Fibroblast of skin of left quadriceps (primary cell): ENCODE measurements at regions not wholly inside any gene's neighbourhood (a gene's known extent, or its start where the extent isn't known, plus 50 kb on each side); places are given as distances from the start of the nearest gene placed in this dataset.
A peak's percentile ranks its signal among the peaks of the same experiment; 100 is the strongest.

ENCODE experiments used
- DNase-seq, 2 experiments: peaks; one replicate each; pipeline ENCODE4 v3.0.0-alpha.2; 2013; ENCODE audit warnings: low read depth in 2 of 2

DNA sequence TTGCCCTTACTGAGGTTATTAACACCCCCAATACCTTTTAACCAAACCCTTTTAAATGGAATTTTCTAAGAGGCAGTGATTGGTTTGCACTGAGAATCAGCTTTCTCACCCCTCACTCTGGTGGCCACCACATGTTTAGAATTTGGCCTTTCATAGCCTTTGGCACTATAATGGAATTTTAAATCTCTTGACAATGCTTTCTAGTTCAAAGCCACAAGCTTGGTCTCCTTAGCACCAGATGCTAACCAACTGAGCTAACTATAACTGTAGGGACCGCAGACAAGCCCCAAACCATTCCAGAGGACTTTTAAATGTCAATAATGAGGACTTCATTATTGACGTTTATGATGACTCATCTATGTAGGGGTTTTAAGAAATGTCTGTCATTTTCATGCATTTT, 238.7 kb upstream of the SNX7 start:
- DNase-seq = peak; percentile 54 to 55

- no peak for DNase-seq
These were observed 240.5 kb upstream of the SNX7 start for GRCh38 chr1:98421085-98421435.

DNA sequence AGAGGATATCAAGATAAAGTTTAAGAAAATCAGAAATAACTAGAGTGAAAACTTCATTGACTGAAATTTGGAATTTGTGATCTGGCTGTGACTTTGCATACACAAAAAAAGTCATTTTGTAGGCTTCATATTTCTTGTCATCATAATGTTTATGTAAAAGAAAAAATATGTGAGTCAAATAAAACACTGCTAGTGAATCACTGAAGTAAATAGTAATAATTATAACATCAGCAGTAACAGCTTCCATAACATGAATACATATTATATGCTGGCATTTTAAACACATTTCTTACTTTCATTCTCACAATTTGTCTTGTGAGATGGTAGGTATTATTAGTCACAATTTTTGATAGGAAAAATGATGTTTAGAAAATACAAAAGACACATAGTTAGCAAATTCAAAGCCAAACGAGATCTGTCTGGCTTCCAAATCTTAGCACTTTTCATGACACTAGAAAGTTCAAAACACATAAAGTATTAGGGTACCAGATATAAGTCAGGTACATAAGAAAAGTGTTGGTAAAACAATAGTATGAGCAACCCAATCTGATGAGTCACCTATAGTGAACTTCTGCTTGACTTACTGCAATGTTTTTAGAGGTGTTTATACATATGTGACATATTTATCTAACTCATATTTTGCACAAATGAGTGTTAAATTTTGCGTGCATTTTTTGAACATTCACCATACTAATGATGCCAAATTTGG, 241.0 kb upstream of the SNX7 start:
- DNase-seq = no peak

GRCh38 chr1:98417820-98418219, 243.7 kb upstream of the SNX7 start:
- DNase-seq = no peak

DNA sequence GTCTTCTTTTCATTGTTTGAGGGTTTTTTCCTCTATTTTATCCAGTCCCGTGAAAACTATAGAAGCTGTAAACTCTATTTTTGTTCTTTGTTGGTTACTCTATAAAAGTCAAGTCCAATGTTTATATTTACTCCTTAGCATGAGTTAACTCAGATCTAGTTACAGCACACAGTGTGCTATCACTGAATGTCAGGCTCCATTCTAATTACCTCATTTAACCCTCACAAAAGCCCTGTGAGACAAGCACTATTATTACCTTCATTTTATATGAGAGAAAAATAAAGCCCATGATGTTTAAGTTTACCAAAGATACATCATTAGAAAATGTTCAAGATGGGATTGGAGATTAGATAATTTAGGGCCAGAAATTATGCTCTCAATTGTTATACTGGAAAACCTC, 251.4 kb upstream of the SNX7 start:
- DNase-seq = no peak

DNA sequence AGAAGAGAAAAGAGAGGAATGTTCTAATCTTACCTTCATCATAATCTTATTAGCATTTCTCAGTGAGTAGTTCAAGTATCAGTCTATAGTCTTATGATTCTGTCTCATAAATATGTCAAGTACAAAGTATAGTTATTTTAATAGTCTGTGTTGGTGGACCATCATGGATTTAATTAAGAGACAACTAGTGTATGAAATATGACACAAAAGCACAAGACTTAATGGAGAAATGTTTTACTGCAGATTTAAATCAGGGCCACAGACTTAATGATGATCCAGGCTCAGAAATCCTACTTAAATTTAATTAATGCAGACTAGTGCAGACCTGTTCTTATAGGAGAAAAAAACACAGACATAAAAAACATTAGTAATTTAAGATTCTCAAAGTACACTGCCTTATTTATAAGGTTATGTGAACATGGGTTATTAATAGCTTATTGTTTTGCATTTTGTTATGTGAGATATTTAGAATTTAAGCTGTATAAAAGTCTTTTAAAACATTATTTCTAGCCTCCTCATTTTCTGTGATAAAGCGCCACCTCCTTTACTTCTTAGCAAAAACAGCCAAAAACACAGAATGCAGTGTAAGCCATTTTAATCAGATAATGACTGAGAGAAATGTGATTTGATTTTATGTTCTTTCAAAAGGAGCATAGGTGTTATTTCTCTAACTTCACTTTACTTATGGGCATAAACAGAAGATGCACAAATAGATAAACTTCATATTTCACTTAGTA, 255.0 kb upstream of the SNX7 start:
- DNase-seq = no peak

GRCh38 chr1:98405581-98406074, 255.9 kb upstream of the SNX7 start:
- no peak for DNase-seq

DNA sequence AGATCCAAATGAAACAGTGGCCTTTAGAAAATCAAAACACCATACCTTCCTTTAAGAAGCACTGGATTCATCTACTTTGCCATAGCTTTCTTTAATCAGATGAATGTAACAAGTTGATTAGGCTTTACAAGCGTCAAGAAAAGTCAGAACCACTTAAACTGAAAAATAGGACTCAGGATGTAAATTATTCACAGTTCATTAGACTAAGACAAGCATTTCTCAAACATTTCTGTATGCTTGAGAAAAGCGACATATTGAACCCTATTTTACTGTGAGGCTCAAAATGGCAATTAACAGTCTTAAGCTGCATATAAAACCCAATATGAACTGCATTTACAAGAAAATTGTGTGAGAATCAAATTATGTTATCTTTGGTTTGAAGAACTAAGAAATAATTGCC, 256.7 kb upstream of the SNX7 start:
- no peak for DNase-seq

- no peak for DNase-seq
These were observed 257.5 kb upstream of the SNX7 start for GRCh38 chr1:98403963-98404480.

DNA sequence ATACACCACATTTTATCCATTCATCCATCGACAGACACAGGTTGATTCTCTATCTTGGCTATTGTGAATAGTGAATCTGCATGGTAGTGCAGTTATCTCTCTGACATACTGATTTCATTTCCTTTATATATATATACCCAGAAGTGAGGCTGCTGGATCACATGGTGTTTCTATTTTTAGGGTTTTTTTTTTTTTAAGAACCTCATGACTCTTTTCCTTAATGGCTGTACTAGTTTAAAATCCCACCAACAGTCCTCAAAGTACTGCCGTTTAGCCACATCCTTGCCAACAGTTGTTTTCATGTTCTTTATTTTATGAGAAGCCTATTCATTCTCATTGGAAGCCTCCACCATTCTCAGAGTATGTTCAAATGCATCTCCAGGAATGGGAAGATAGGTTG, 258.7 kb upstream of the SNX7 start:
- DNase-seq = no peak

GRCh38 chr1:98400446-98400845, 261.1 kb upstream of the SNX7 start:
- DNase-seq = no peak

GRCh38 chr1:98399218-98399617, 262.3 kb upstream of the SNX7 start:
- no peak for DNase-seq

DNA sequence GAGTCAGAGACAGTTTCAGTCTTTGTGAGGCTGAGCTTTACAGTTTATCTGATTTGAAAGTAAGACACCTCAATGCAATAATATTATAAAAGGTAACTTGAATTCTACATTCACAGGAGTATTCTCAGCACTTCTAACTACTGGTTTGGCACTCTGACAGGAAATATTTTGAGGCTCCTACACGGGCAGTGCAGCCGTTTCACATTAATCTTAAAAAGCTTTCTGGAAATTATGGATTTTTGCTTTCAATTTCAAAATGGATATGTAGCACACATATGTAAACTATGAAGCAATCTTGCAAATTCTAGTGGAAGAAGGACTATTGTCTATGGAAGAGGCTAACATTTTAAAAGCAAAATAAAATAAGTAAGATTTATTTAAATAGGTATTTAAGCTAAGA, 262.9 kb upstream of the SNX7 start:
- DNase-seq = no peak

- no peak for DNase-seq
These were observed 263.4 kb upstream of the SNX7 start for GRCh38 chr1:98398092-98398491.

DNA sequence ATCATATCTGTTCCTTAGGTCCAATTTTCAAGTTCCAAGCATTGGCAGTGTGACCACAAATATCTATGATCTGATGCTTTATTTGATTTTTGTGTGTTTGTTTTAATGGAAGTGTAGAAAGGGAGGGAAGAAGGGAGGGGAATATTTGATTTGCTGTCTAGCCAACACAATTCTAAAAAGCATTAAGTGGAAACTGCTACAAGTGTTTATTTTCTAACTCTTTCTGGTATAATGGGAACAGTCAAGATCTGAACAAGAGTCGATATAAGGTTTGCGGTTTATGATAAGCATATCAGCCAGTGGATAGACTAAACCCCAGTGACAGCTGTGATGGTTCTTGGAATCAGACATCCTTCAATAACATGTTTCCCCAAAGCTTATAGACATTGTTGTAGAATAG, 267.8 kb upstream of the SNX7 start:
- no peak for DNase-seq

- DNase-seq = no peak
These were observed 270.3 kb upstream of the SNX7 start for GRCh38 chr1:98391175-98391574.

- DNase-seq = peak; percentile 74 to 76
These were observed 271.7 kb upstream of the SNX7 start for GRCh38 chr1:98389809-98390208.

GRCh38 chr1:98388441-98388840, 273.1 kb upstream of the SNX7 start:
- peak; percentile 79 for DNase-seq

GRCh38 chr1:98387701-98388100, 273.8 kb upstream of the SNX7 start:
- no peak for DNase-seq

GRCh38 chr1:98386675-98387440, 274.7 kb upstream of the SNX7 start:
- DNase-seq = no peak

DNA sequence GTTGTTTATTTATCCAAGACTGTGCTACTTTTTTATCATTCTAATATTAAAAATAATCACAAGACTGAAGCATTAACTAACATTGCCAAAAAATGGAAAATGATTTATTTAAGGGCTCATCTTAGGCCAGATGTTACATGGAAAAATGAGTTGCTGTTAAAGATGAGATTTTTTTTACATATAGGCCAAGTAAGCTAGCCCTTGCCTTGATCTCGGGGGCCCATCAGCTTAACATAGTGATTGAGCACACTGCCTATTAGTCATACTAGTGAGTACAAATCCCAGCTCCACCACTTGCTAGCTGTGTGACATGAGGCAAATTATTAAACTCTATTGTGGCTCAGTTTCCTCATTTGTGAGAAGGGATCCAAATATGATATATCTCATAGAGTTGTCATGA, 275.9 kb upstream of the SNX7 start:
- no peak for DNase-seq

DNA sequence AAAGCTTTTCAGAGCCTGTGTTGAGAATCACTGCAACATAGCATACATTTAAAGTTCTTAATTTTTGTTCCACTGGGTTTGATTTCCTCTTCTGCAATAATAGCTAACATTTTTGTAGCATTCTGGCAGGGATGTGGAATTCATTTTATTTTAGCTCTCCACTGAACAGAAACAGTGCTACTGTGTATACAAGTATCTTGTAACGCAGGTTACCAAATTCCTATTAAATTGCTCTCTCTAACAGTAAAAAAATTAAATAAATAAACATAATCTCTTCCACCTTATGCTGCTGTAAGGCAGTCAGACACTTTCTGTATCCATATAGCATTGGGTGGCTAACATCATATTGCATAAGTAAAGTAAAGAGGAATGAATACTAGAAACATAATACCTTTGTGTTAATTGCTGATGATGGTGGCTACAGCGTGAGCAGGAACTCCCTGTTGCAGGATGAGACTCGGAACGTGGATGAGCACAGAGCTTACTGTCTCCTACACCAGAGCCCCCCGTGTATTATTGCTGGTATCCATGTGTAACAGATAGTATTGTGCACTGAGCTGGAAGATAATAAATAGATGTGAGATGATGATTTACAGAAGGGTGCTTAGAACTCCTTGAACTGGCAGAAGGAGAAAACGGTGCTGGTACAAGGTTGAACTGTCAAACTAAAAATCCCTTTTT, 276.9 kb upstream of the SNX7 start:
- no peak for DNase-seq
